Smooth muscle cell (in vitro differentiated cells): ENCODE measurements at regions not wholly inside any gene's neighbourhood (a gene's known extent, or its start where the extent isn't known, plus 50 kb on each side); places are given as distances from the start of the nearest gene placed in this dataset.

ENCODE experiments used
- DNase-seq: peaks from one replicate; lab custom pipeline; 2025; ENCODE audit not compliant: unreplicated experiment; lab: John Stamatoyannopoulos, UW
- H2AFZ ChIP-seq: fragments of 200-600 bp; sonication (generic); 2 replicates; pipeline ENCODE4 v1.6.0; 2016; ENCODE audit warnings: antibody characterized with exemption, low read depth, mild to moderate bottlenecking
- H3F3A ChIP-seq: fragments of 200-600 bp; sonication (generic); 2 replicates; pipeline ENCODE4 v1.6.0; 2017; ENCODE audit warnings: antibody characterized with exemption, low read depth
- H3K27ac ChIP-seq: fragments of 200-600 bp; sonication (generic); 2 replicates; pipeline ENCODE4 v1.5.1; 2016; ENCODE audit warnings: low read depth, mild to moderate bottlenecking
- H3K27me3 ChIP-seq: fragments of 200-600 bp; sonication (generic); 2 replicates; pipeline ENCODE4 v1.6.1; 2016; ENCODE audit warnings: low read depth, mild to moderate bottlenecking
- H3K36me3 ChIP-seq: fragments of 200-600 bp; sonication (generic); 2 replicates; pipeline ENCODE4 v1.5.1; 2016; ENCODE audit warnings: low read depth
- H3K4me1 ChIP-seq: fragments of 200-600 bp; sonication (generic); 2 replicates; pipeline ENCODE4 v1.5.1; 2016; ENCODE audit warnings: low read depth
- H3K4me2 ChIP-seq: fragments of 200-600 bp; sonication (generic); 2 replicates; pipeline ENCODE4 v1.6.0; 2016; ENCODE audit warnings: mild to moderate bottlenecking
- H3K4me3 ChIP-seq: fragments of 200-600 bp; sonication (generic); 2 replicates; pipeline ENCODE4 v1.5.1; 2016; ENCODE audit warnings: mild to moderate bottlenecking
- H3K79me2 ChIP-seq: fragments of 200-600 bp; sonication (generic); 2 replicates; pipeline ENCODE4 v1.6.0; 2016; ENCODE audit warnings: low read depth, mild to moderate bottlenecking
- H3K9ac ChIP-seq: fragments of 200-600 bp; sonication (generic); 2 replicates; pipeline ENCODE4 v1.6.0; 2016; ENCODE audit warnings: low read depth
- H3K9me3 ChIP-seq: fragments of 200-600 bp; sonication (generic); replicated peaks from 2 replicates; pipeline ENCODE4 v1.5.1; 2016; ENCODE audit warnings: low read depth
- H4K20me1 ChIP-seq: fragments of 200-600 bp; sonication (generic); 2 replicates; pipeline ENCODE4 v1.6.0; 2016; ENCODE audit warnings: low read depth
- CTCF ChIP-seq: fragments of 200-600 bp; sonication (generic); IDR thresholded peaks from 2 replicates; pipeline ENCODE4 v1.5.1; 2017; ENCODE audit warnings: borderline replicate concordance, mild to moderate bottlenecking, antibody characterized with exemption; ENCODE audit not compliant: insufficient read depth, poor library complexity, severe bottlenecking
- WGBS: methylation state at CpG from one replicate; pipeline ENCODE4 v1.1.7; 2016; ENCODE audit warnings: low lambda C conversion rate; 5-methylcytosine and 5-hydroxymethylcytosine counted together

- H3K27ac ChIP-seq: no peak overlapping the region
- H3F3A ChIP-seq: no peaks in the 10 kb centered on the region
- no peaks in the 10 kb centered on the region for H3K79me2 ChIP-seq
- H3K4me2 ChIP-seq: no peak overlapping the region
- no peak overlapping the region for H3K4me3 ChIP-seq
- H3K9me3 ChIP-seq: no peaks in the 10 kb centered on the region
- no peak for TF ChIP-seq CTCF
- H3K36me3 ChIP-seq: no peaks in the 10 kb centered on the region
- DNase-seq: no peak
- no peaks in the 10 kb centered on the region for H3K27me3 ChIP-seq
- no peak overlapping the region for H2AFZ ChIP-seq
- H3K4me1 ChIP-seq: no peaks in the 10 kb centered on the region
- no peak overlapping the region for H3K9ac ChIP-seq
- WGBS: 94% methylated on average over 1 of the region's 1 CpG
- H4K20me1 ChIP-seq: no peaks in the 10 kb centered on the region
These were observed 366.3 kb downstream of the NYAP2 start for GRCh38 chr2:225765820-225766219.

GRCh38 chr2:225764346-225764745 lies 364.8 kb downstream of the NYAP2 start:
- no peak for DNase-seq
- Histone ChIP-seq H3K4me2 (no peak overlapping the region), H3K27me3 (no peaks in the 10 kb centered on the region), H3K79me2 (no peaks in the 10 kb centered on the region), H4K20me1 (no peaks in the 10 kb centered on the region), H2AFZ (no peak overlapping the region), H3K9me3 (no peaks in the 10 kb centered on the region), H3K9ac (no peak overlapping the region), H3K27ac (no peak overlapping the region), H3K4me1 (no peaks in the 10 kb centered on the region), H3F3A (no peaks in the 10 kb centered on the region), H3K36me3 (no peaks in the 10 kb centered on the region), H3K4me3 (no peak overlapping the region)
- WGBS: 91% methylated on average over 5 of the region's 5 CpGs
- TF ChIP-seq CTCF: no peak

- Histone ChIP-seq H3F3A (no peaks in the 10 kb centered on the region), H2AFZ (no peak overlapping the region), H3K27ac (no peak overlapping the region)
These were observed 364.2 kb downstream of the NYAP2 start for GRCh38 chr2:225763711-225764110.

More at GRCh38 chr2:225763711-225764110, 364.2 kb downstream of the NYAP2 start:
- Histone ChIP-seq H3K36me3 (no peaks in the 10 kb centered on the region), H3K9me3 (no peaks in the 10 kb centered on the region), H3K4me1 (no peaks in the 10 kb centered on the region), H3K79me2 (no peaks in the 10 kb centered on the region), H4K20me1 (no peaks in the 10 kb centered on the region), H3K4me3 (no peak overlapping the region), H3K9ac (no peak overlapping the region), H3K4me2 (no peak overlapping the region), H3K27me3 (no peaks in the 10 kb centered on the region)
- 88% methylated on average over 2 of the region's 2 CpGs for WGBS
- no peak for TF ChIP-seq CTCF
- DNase-seq: no peak
